ENCODE measurements at regions not wholly inside any gene's neighbourhood (a gene's known extent, or its start where the extent isn't known, plus 50 kb on each side); places are given as distances from the start of the nearest gene placed in this dataset.

DNA sequence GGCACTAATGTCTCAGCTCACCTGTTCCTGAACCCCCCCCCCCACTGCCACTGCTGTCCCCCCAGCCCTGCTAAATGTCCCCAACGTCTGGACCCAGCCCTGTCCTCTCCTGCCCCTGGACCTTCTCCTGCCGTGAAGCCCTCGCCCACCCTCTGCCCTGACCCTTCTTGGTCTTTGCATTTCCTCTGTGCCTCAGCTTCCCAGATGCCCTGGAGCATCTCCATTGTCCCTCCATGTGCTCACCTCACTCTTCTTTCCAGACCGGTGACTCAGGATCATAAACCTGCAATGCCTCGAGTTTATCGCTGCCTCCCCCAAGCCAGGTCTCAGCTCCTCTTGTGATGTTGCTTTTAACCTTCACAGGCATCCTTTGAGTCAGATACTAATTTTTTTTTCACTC, 416.4 kb downstream of the BRD1 start:
- Histone ChIP-seq H3K4me3 (no peak overlapping the region), H3K79me2 (replicated peaks; ENCODE audit: insufficient read depth) (no peaks in the 10 kb centered on the region), H3K27me3 (ENCODE audit: insufficient read depth) (no peaks in the 10 kb centered on the region), H3F3A (replicated peaks; ENCODE audit: low read depth) (no peaks in the 10 kb centered on the region), H3K36me3 (ENCODE audit: insufficient read depth) (no peaks in the 10 kb centered on the region; the same call in 1 of the 2 replicates), H3K27ac (ENCODE audit: low read depth) (no peak overlapping the region), H3K4me2 (no peak overlapping the region), H3K9me2 (ENCODE audit: insufficient read depth) (no peaks in the 10 kb centered on the region), H4K20me1 (replicated peaks; ENCODE audit: insufficient read depth) (no peaks in the 10 kb centered on the region), H3K4me1 (ENCODE audit: insufficient read depth) (no peaks in the 10 kb centered on the region), H2AFZ (no peak overlapping the region)
- no peak for ATAC-seq
- Mint-ChIP-seq H3K4me1 (peaks cover 13% of the 10 kb centered on the region), H3K9me3 (no peaks in the 10 kb centered on the region; the same call in 2 of the 3 replicates), H3K4me3 (no peak overlapping the region), H3K27ac (no peak overlapping the region), H3K36me3 (ENCODE audit: low read depth) (no peaks in the 10 kb centered on the region; the same call in 2 of the 3 replicates), H3K27me3 (ENCODE audit: insufficient read depth, low read depth, poor library complexity) (peaks cover 6% of the 10 kb centered on the region)
- DNase-seq (ENCODE audit: low spot score): no peak
- TF ChIP-seq STAT1 (IDR thresholded peaks at IDR 0.05; ENCODE audit: unreplicated experiment) (no peak), POLR2AphosphoS5 (IDR thresholded peaks at IDR 0.05; ENCODE audit: low read depth) (no peak), EZH2 (IDR thresholded peaks at IDR 0.05; ENCODE audit: low read depth, unreplicated experiment) (no peak), CREB1 (CRISPR knock-in tag; IDR thresholded peaks at IDR 0.05; ENCODE audit: low read depth) (no peak), NANOG (IDR thresholded peaks at IDR 0.05; ENCODE audit: borderline replicate concordance) (no peak), REST (IDR thresholded peaks at IDR 0.05; ENCODE audit: unreplicated experiment) (no peak)
- TF ChIP-seq, protein P1, sequence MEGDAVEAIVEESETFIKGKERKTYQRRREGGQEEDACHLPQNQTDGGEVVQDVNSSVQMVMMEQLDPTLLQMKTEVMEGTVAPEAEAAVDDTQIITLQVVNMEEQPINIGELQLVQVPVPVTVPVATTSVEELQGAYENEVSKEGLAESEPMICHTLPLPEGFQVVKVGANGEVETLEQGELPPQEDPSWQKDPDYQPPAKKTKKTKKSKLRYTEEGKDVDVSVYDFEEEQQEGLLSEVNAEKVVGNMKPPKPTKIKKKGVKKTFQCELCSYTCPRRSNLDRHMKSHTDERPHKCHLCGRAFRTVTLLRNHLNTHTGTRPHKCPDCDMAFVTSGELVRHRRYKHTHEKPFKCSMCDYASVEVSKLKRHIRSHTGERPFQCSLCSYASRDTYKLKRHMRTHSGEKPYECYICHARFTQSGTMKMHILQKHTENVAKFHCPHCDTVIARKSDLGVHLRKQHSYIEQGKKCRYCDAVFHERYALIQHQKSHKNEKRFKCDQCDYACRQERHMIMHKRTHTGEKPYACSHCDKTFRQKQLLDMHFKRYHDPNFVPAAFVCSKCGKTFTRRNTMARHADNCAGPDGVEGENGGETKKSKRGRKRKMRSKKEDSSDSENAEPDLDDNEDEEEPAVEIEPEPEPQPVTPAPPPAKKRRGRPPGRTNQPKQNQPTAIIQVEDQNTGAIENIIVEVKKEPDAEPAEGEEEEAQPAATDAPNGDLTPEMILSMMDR (conservative IDR thresholded peaks at IDR 0.05; ENCODE audit: low read depth in 2 of 2): no peak

- no peaks in the 10 kb centered on the region for H3K4me1 ChIP-seq (ENCODE audit: insufficient read depth)
- no peaks in the 10 kb centered on the region for H3K9me2 ChIP-seq (ENCODE audit: insufficient read depth)
- H3K79me2 ChIP-seq (replicated peaks; ENCODE audit: insufficient read depth): no peaks in the 10 kb centered on the region
- no peak for ATAC-seq
- H3K4me2 ChIP-seq: no peak overlapping the region
- no peaks in the 10 kb centered on the region for H4K20me1 ChIP-seq (replicated peaks; ENCODE audit: insufficient read depth)
- no peak overlapping the region for H2AFZ ChIP-seq
- DNase-seq (ENCODE audit: low spot score): no peak
- Mint-ChIP-seq H3K27ac (no peak overlapping the region), H3K36me3 (ENCODE audit: low read depth) (no peaks in the 10 kb centered on the region; the same call in 2 of the 3 replicates), H3K4me3 (no peak overlapping the region), H3K27me3 (ENCODE audit: insufficient read depth, low read depth, poor library complexity) (peaks cover 8% of the 10 kb centered on the region), H3K9me3 (peaks cover under 1% of the 10 kb centered on the region; the same call in 1 of the 3 replicates), H3K4me1 (peaks cover 7% of the 10 kb centered on the region)
- no peaks in the 10 kb centered on the region for H3K27me3 ChIP-seq (ENCODE audit: insufficient read depth)
- no peaks in the 10 kb centered on the region; the same call in 1 of the 2 replicates for H3K36me3 ChIP-seq (ENCODE audit: insufficient read depth)
- no peak overlapping the region for H3K27ac ChIP-seq (ENCODE audit: low read depth)
- H3K4me3 ChIP-seq: no peak overlapping the region
- H3F3A ChIP-seq (replicated peaks; ENCODE audit: low read depth): no peaks in the 10 kb centered on the region
- TF ChIP-seq NANOG (IDR thresholded peaks at IDR 0.05; ENCODE audit: borderline replicate concordance) (no peak), EZH2 (IDR thresholded peaks at IDR 0.05; ENCODE audit: low read depth, unreplicated experiment) (no peak), ZNF331 (CRISPR knock-in tag; IDR thresholded peaks at IDR 0.05; ENCODE audit: low read depth) (no peak), JUNB (IDR thresholded peaks at IDR 0.05; ENCODE audit: unreplicated experiment) (no peak), REST (IDR thresholded peaks at IDR 0.05; ENCODE audit: unreplicated experiment) (no peak), CREB1 (CRISPR knock-in tag; IDR thresholded peaks at IDR 0.05; ENCODE audit: low read depth) (no peak)
Observed at GRCh38 chr22:49408102-49408836, 419.4 kb downstream of the BRD1 start.

All from GM23338 (cell line).